ENCODE measurements at regions not wholly inside any gene's neighbourhood (a gene's known extent, or its start where the extent isn't known, plus 50 kb on each side); places are given as distances from the start of the nearest gene placed in this dataset.

GRCh38 chr2:145692971-145693478, 1173.1 kb upstream of the ZEB2 start:
- peak; percentile 98 for DNase-seq

GRCh38 chr2:145691659-145692058, 1171.7 kb upstream of the ZEB2 start:
- no peak for DNase-seq

GRCh38 chr2:145690183-145690778, 1170.4 kb upstream of the ZEB2 start:
- DNase-seq = no peak

GRCh38 chr2:145689277-145689676, 1169.4 kb upstream of the ZEB2 start:
- DNase-seq = no peak

GRCh38 chr2:145688156-145688555, 1168.2 kb upstream of the ZEB2 start:
- DNase-seq = no peak

- no peak for DNase-seq
Observed at GRCh38 chr2:145687442-145688134, 1167.7 kb upstream of the ZEB2 start.

GRCh38 chr2:145685383-145686050, 1165.6 kb upstream of the ZEB2 start:
- no peak for DNase-seq

GRCh38 chr2:145682546-145683157, 1162.7 kb upstream of the ZEB2 start:
- peak; percentile 54 for DNase-seq

GRCh38 chr2:145680276-145680675, 1160.4 kb upstream of the ZEB2 start:
- no peak for DNase-seq

- no peak for DNase-seq
Observed at GRCh38 chr2:145677371-145677770, 1157.5 kb upstream of the ZEB2 start.

GRCh38 chr2:145674705-145675104, 1154.8 kb upstream of the ZEB2 start:
- no peak for DNase-seq

GRCh38 chr2:145669301-145669700, 1149.4 kb upstream of the ZEB2 start:
- no peak for DNase-seq

GRCh38 chr2:145666552-145666951, 1146.6 kb upstream of the ZEB2 start:
- DNase-seq = no peak

GRCh38 chr2:145657265-145657664, 1137.3 kb upstream of the ZEB2 start:
- no peak for DNase-seq

- DNase-seq = no peak
Observed at GRCh38 chr2:145655165-145655765, 1135.3 kb upstream of the ZEB2 start.

- no peak for DNase-seq
Observed at GRCh38 chr2:145654746-145655145, 1134.8 kb upstream of the ZEB2 start.

GRCh38 chr2:145654156-145654555, 1134.2 kb upstream of the ZEB2 start:
- DNase-seq = no peak

GRCh38 chr2:145653553-145653952, 1133.6 kb upstream of the ZEB2 start:
- DNase-seq = no peak

GRCh38 chr2:145652571-145653545, 1132.9 kb upstream of the ZEB2 start:
- DNase-seq = no peak

GRCh38 chr2:145652036-145652435, 1132.1 kb upstream of the ZEB2 start:
- DNase-seq = no peak

GRCh38 chr2:145650226-145650625, 1130.3 kb upstream of the ZEB2 start:
- DNase-seq = no peak

GRCh38 chr2:145649061-145649460, 1129.1 kb upstream of the ZEB2 start:
- DNase-seq = no peak

All from hematopoietic multipotent progenitor cell treated with erythropoietin and hydrocortisone succinate and interleukin-3 and kit ligand, for 4 days (in vitro differentiated cells).